Common myeloid progenitor, CD34-positive (primary cell): ENCODE measurements at regions not wholly inside any gene's neighbourhood (a gene's known extent, or its start where the extent isn't known, plus 50 kb on each side); places are given as distances from the start of the nearest gene placed in this dataset.

Experiments used
- CTCF ChIA-PET: fragments of 350-600 bp; sonication (Branson Sonifier 250); formaldehyde crosslinking; loops from one replicate; lab custom pipeline; 2021; ENCODE audit warnings: antibody characterized with exemption; lab: Charles Lee
- POLR2A ChIA-PET: fragments of 350-600 bp; sonication (Branson Sonifier 250); formaldehyde crosslinking; loops from one replicate; lab custom pipeline; 2021; ENCODE audit warnings: antibody characterized with exemption; lab: Charles Lee
- DNase-seq, 3 donors: peaks; one replicate each; pipeline versions ENCODE4 v3.0.0 to v3.0.0-alpha.2; 2013
- H3K27ac ChIP-seq, 2 experiments: 1 replicate in 1 of 2; 2 replicates in 1 of 2; pipeline ENCODE4 v1.7.0; 2013; ENCODE audit warnings: inconsistent platforms in 2 of 2, low read length in 2 of 2, mild to moderate bottlenecking in 2 of 2, low read depth in 1 of 2, moderate library complexity in 1 of 2; ENCODE audit not compliant: severe bottlenecking in 2 of 2, insufficient read depth in 1 of 2, poor library complexity in 1 of 2
- H3K27me3 ChIP-seq, 5 experiments: replicated peaks in 2 of 5; 1 replicate in 3 of 5; 2 replicates in 2 of 5; pipeline versions ENCODE4 v1.6.1 to v1.7.0; 2013; ENCODE audit warnings: low read length in 4 of 5, mild to moderate bottlenecking in 2 of 5, moderate library complexity in 2 of 5, inconsistent platforms in 1 of 5; ENCODE audit not compliant: insufficient read depth in 5 of 5, control insufficient read depth in 4 of 5
- H3K36me3 ChIP-seq, 4 experiments: 1 replicate in 2 of 4; 2 replicates in 2 of 4; pipeline versions ENCODE4 v1.6.1 to v1.7.0; 2013; ENCODE audit warnings: low read length in 3 of 4, control low read depth in 1 of 4, mild to moderate bottlenecking in 1 of 4; ENCODE audit not compliant: control insufficient read depth in 4 of 4, insufficient read depth in 4 of 4
- H3K4me1 ChIP-seq, 4 experiments: 1 replicate in 3 of 4; 2 replicates in 1 of 4; pipeline versions ENCODE4 v1.6.1 to v1.7.1; 2013; ENCODE audit warnings: low read length in 3 of 4, mild to moderate bottlenecking in 3 of 4, control low read depth in 1 of 4, inconsistent platforms in 1 of 4, moderate library complexity in 1 of 4; ENCODE audit not compliant: control insufficient read depth in 4 of 4, insufficient read depth in 4 of 4; ENCODE audit errors: control extremely low read depth in 1 of 4
- H3K4me3 ChIP-seq, 7 experiments: 1 replicate in 4 of 7; 2 replicates in 3 of 7; pipeline versions ENCODE4 v1.5.1 to v1.7.0; 2013; ENCODE audit warnings: mild to moderate bottlenecking in 7 of 7, low read length in 6 of 7, moderate library complexity in 6 of 7, inconsistent platforms in 2 of 7, low read depth in 2 of 7, control low read depth in 1 of 7; ENCODE audit not compliant: insufficient read depth in 4 of 7, control insufficient read depth in 1 of 7; ENCODE audit errors: extremely low read depth in 1 of 7
- H3K9me3 ChIP-seq, 5 experiments: 1 replicate in 4 of 5; 2 replicates in 1 of 5; pipeline versions ENCODE4 v1.6.1 to v1.7.1; 2013; ENCODE audit warnings: low read length in 4 of 5, mild to moderate bottlenecking in 2 of 5, inconsistent platforms in 1 of 5, low read depth in 1 of 5, moderate library complexity in 1 of 5; ENCODE audit not compliant: control insufficient read depth in 4 of 5, insufficient read depth in 2 of 5; ENCODE audit errors: control extremely low read depth in 1 of 5
- WGBS: methylation state at CpG from one replicate; pipeline ENCODE4 v1.1.5; 2013; ENCODE audit not compliant: insufficient coverage; 5-methylcytosine and 5-hydroxymethylcytosine counted together

DNA sequence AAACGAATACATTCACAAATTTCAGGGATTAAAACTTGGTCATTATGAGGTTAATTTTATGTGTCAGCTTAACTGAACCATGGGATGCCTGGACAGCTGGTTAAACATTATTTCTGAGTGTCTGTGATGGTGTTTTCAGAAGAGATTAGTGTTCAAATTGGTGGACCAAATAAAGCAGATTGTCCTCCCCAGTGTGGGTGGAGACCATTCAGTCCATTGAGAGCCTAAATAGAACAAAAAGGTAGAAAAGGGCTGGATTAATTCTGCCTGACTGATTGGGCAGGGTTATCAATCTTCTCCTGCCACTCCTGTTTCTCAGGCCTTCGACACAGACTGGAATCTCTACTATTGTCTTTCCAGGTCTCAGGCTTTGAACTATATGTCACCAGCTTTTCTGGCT lies 203.8 kb upstream of the SLITRK6 start:
- H3K4me1 ChIP-seq, result no peaks in the 10 kb centered on the region
- no peak for DNase-seq
- H3K36me3 ChIP-seq, result no peaks in the 10 kb centered on the region
- no peaks in the 10 kb centered on the region for H3K9me3 ChIP-seq
- no peaks in the 10 kb centered on the region for H3K27me3 ChIP-seq
- 43% methylated on average over 1 of the region's 2 CpGs for WGBS
- POLR2A ChIA-PET, result no interaction called here
- CTCF ChIA-PET, result no interaction called here
- H3K4me3 ChIP-seq, result no peak overlapping the region
- H3K27ac ChIP-seq, result no peak overlapping the region

DNA sequence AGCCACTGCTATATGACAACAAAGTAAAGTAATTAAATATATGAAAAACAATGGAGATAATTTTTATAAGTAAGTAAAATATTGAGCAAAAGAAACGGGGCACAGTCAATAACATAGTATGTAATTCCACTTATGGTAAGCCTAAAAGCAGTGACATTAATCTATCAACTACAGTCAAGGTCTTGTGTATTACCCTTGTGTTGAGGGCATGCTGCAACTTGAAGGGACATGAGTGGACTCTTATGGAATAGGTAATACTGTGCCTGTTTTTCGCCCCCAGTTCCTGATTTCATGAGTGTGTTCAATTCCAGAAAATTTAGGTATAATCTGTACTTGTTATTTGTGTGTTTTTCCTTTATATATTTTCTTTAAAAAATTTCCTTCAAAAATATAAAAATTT lies 201.3 kb upstream of the SLITRK6 start:
- ChIA-PET CTCF (no interaction called here), POLR2A (no interaction called here)
- H3K27me3 ChIP-seq, result no peaks in the 10 kb centered on the region
- H3K27ac ChIP-seq, result no peak overlapping the region
- no peaks in the 10 kb centered on the region for H3K36me3 ChIP-seq
- H3K4me3 ChIP-seq, result no peak overlapping the region
- no peaks in the 10 kb centered on the region for H3K9me3 ChIP-seq
- no peaks in the 10 kb centered on the region for H3K4me1 ChIP-seq
- DNase-seq, result no peak
- WGBS, result no CpG with 5 or more reads among the region's 2 CpGs

DNA sequence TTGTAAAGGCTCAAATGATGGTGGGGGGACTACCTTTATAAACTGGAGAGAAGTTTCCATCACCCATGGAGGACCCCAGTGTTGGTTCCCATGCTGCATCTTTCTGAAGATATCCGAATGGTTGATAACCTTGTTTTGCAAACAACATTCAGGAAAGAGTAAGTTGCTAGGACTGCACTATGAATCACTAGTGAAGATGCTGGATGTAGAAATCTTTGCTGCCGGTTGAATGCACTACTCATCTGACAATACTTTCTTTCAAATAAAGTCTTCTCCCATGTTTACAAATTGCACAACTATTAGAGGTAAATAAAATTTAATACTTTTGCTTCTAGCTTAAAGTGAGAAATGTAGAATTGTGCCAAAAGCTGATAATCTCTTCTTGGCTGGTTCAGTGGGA lies 198.4 kb upstream of the SLITRK6 start:
- POLR2A ChIA-PET, result no interaction called here
- Histone ChIP-seq H3K9me3 (no peaks in the 10 kb centered on the region), H3K36me3 (no peaks in the 10 kb centered on the region), H3K4me3 (no peak overlapping the region), H3K4me1 (no peaks in the 10 kb centered on the region), H3K27ac (no peak overlapping the region), H3K27me3 (no peaks in the 10 kb centered on the region)
- no peak for DNase-seq
- 100% methylated on average over 1 of the region's 2 CpGs for WGBS
- CTCF ChIA-PET, result no interaction called here

DNA sequence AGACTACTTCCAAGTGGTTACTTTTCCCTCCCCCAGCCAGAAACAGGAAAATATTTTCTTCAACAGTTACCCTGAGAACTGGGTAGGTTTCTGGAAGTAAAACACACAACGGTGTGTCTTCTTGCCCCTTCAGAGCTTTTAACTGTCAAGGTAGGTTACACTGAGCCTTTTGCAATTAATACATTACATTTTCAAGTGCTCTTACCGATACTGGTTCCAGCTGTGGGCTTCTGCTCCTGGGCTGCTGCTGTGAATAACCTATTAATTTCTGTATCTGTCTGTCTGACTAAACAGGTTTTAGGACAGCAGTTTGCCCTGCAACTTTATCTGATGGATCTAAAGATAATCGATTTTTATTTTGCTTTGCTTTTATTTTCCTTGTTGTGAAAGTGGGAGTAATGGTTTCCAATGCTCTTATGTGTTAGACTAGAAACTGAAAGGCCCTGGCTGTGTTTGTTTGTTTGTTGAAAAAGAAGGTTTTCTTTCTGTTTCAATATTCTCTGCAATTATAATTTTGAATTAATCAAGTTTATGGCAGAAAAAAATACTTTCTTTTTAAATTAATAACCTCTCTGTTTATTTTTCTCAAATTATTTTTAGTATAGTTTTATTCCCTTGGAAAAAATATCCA lies 196.7 kb upstream of the SLITRK6 start:
- ChIA-PET CTCF (no interaction called here), POLR2A (no interaction called here)
- H3K36me3 ChIP-seq, result no peaks in the 10 kb centered on the region
- no peak overlapping the region for H3K4me3 ChIP-seq
- no peaks in the 10 kb centered on the region for H3K9me3 ChIP-seq
- 83% methylated on average over 2 of the region's 3 CpGs for WGBS
- H3K27me3 ChIP-seq, result no peaks in the 10 kb centered on the region
- H3K27ac ChIP-seq, result no peak overlapping the region
- H3K4me1 ChIP-seq, result no peaks in the 10 kb centered on the region
- DNase-seq, result no peak

DNA sequence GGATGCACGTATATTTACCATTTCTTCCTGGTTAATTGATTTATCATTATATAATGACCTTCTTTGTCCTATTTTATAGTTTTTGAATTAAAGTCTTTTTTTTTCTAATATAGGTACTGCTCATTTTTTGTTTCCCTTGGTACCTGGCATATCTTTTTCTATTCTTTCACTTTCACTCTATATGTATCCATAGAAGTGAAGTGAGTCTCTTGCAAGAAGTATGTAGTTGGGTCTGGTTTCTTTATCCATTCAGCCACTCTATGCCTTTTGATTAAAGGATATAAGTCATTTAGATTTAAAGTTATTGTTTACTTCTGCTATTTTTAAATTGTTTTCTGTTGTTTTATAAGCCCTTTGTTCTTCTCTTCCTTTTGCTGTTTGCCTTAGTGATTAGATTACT lies 194.3 kb upstream of the SLITRK6 start:
- DNase-seq, result no peak
- Histone ChIP-seq H3K27me3 (no peaks in the 10 kb centered on the region), H3K4me3 (no peak overlapping the region), H3K27ac (no peak overlapping the region), H3K4me1 (no peaks in the 10 kb centered on the region), H3K9me3 (no peaks in the 10 kb centered on the region), H3K36me3 (no peaks in the 10 kb centered on the region)
- CTCF ChIA-PET, result no interaction called here
- WGBS, result no CpG with 5 or more reads among the region's 1 CpG
- POLR2A ChIA-PET, result no interaction called here

DNA sequence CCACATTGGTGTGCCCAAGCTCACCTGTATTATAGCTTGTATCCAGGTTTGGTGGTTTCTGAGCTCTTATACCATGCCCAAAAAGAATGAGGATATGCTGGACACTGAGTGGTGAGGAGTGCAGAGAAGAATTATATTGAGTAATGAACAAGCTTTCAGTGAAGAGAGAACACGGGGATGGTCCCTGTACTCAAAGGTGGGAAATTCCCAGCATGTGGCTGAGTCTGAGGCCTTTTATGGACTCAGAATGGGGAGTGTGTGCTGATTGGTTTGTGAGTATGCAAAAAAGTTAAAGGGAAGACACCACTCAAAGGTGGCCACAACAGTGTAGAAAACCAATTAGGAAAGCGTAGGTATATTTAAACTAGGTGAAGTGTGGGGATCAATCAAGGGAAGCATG lies 191.2 kb upstream of the SLITRK6 start:
- no peaks in the 10 kb centered on the region for H3K4me1 ChIP-seq
- no peak overlapping the region for H3K27ac ChIP-seq
- DNase-seq, result no peak
- 86% methylated on average over 1 of the region's 2 CpGs for WGBS
- H3K4me3 ChIP-seq, result no peak overlapping the region
- no peaks in the 10 kb centered on the region for H3K36me3 ChIP-seq
- ChIA-PET POLR2A (no interaction called here), CTCF (no interaction called here)
- no peaks in the 10 kb centered on the region for H3K27me3 ChIP-seq
- no peaks in the 10 kb centered on the region for H3K9me3 ChIP-seq

DNA sequence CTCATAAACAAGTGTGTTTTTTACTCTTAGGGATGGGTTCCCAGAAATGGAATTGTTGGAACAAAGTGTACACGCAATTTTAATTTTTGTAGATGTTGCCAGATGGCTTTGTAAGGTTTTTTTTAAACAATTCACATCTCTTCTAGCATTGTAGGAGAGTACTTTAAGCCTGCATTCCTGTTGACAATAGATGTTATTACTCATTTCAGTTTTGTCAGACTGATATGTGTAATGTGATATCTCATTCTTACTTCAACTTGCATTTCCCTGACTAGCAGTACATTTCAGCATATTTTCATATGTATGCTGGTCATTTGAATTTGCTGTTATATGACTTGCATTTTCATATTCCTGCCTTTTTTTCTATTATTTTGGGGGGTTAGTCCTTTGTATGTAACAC lies 186.6 kb upstream of the SLITRK6 start:
- no CpG with 5 or more reads among the region's 1 CpG for WGBS
- CTCF ChIA-PET, result no interaction called here

More for the DNA sequence above, 186.6 kb upstream of the SLITRK6 start:
- POLR2A ChIA-PET, result no interaction called here
- Histone ChIP-seq H3K27me3 (no peaks in the 10 kb centered on the region), H3K9me3 (no peaks in the 10 kb centered on the region), H3K27ac (no peak overlapping the region), H3K4me1 (no peaks in the 10 kb centered on the region), H3K36me3 (no peaks in the 10 kb centered on the region), H3K4me3 (no peak overlapping the region)
- no peak for DNase-seq
